ENCODE measurements at regions not wholly inside any gene's neighbourhood (a gene's known extent, or its start where the extent isn't known, plus 50 kb on each side); places are given as distances from the start of the nearest gene placed in this dataset.

GRCh38 chr14:84477996-84478395, 1051.9 kb upstream of the FLRT2 start:
- no peak for DNase-seq (ENCODE audit: low read depth in 1 of 2, low spot score in 1 of 2)
- WGBS (ENCODE audit: missing lambda C conversion rate) = 11% methylated on average over 2 of the region's 2 CpGs
- Histone ChIP-seq H3K27ac (no peak overlapping the region), H3K4me3 (no peak overlapping the region), H3K9me3 (no peaks in the 10 kb centered on the region), H3K4me2 (no peak overlapping the region), H3K4me1 (no peaks in the 10 kb centered on the region)
- no peak for ATAC-seq
- FAIRE-seq = no peak
- ChIA-PET POLR2A (no interaction called here), CTCF (no interaction called here)
- TF ChIP-seq KDM1A (IDR thresholded peaks at IDR 0.05; ENCODE audit: low read depth) = no peak
- TF ChIP-seq POLR2AphosphoS2 (conservative IDR thresholded peaks at IDR 0.05; ENCODE audit: low read length) = no peak
- TF ChIP-seq KDM5A (IDR thresholded peaks at IDR 0.05) = no peak
- no peak for TF ChIP-seq RAD21 (conservative IDR thresholded peaks at IDR 0.05 in 1 of 2, IDR thresholded peaks at IDR 0.05 in 1 of 2)
- no peak for TF ChIP-seq RARB (CRISPR knock-in tag; IDR thresholded peaks at IDR 0.05)
- TF ChIP-seq ZSCAN20 (CRISPR knock-in tag; IDR thresholded peaks at IDR 0.05) = no peak
- no peak for TF ChIP-seq MYC (IDR thresholded peaks at IDR 0.05; ENCODE audit: borderline replicate concordance, low read length)
- no peak for TF ChIP-seq HES2 (IDR thresholded peaks at IDR 0.05)
- TF ChIP-seq TP53 (CRISPR knock-in tag; IDR thresholded peaks at IDR 0.05) = no peak
- TF ChIP-seq ZNF302 (CRISPR knock-in tag; IDR thresholded peaks at IDR 0.05) = no peak
- TF ChIP-seq CTCF (IDR thresholded peaks at IDR 0.05) = no peak
- no peak for TF ChIP-seq TFCP2L1 (CRISPR knock-in tag; IDR thresholded peaks at IDR 0.05)
- TF ChIP-seq EHMT2 (IDR thresholded peaks at IDR 0.05; ENCODE audit: low read depth) = no peak
- TF ChIP-seq, protein P1, sequence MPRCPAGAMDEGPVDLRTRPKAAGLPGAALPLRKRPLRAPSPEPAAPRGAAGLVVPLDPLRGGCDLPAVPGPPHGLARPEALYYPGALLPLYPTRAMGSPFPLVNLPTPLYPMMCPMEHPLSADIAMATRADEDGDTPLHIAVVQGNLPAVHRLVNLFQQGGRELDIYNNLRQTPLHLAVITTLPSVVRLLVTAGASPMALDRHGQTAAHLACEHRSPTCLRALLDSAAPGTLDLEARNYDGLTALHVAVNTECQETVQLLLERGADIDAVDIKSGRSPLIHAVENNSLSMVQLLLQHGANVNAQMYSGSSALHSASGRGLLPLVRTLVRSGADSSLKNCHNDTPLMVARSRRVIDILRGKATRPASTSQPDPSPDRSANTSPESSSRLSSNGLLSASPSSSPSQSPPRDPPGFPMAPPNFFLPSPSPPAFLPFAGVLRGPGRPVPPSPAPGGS (IDR thresholded peaks at IDR 0.05) = no peak

DNA sequence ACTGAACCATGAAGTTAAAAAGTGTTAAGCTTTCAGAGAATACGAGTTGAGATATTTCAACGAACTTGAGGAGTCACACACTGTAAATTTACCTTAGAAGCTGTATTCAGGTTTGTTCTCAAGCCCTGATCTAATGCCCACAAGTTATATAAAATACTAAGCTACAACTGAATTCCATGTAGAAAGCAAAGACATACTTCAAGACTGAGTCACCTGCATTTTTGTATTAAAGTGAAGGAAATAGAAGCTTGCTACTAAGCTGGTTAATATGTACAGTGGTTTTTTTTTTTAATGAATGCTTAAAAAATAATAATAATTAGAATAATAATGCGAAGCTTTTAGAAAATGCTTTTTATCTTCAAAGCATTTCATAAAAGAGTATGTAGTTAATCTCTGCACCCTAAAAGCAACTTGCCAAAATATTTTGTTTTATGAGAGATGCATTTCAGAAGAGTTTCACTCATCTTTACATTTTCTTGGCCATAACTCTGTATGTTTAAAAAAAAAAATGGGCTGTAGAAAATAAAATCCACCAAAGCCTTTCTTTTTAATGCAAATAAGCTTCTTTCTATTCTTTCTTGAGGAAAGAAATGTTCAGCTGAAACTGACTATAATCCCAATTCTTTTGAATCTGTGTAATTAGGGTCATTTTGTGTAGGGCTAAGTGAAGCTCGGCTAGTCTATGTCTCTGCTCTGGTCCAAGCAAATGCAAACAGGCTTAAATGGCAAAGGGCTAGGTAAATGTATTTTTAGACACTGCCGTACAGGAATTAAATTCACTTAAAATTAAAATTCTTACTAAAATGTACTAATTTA, 1047.5 kb upstream of the FLRT2 start:
- Histone ChIP-seq H3K4me2 (no peak overlapping the region), H3K4me3 (no peak overlapping the region), H3K27ac (no peak overlapping the region), H3K9me3 (no peaks in the 10 kb centered on the region), H3K4me1 (no peaks in the 10 kb centered on the region)
- WGBS (ENCODE audit: missing lambda C conversion rate) = 28% methylated on average over 5 of the region's 5 CpGs
- TF ChIP-seq MYC (IDR thresholded peaks at IDR 0.05; ENCODE audit: borderline replicate concordance, low read length) (no peak), RNF2 (IDR thresholded peaks at IDR 0.05; ENCODE audit: borderline replicate concordance, low read depth) (no peak), HDAC2 (IDR thresholded peaks at IDR 0.05) (no peak), PHF8 (IDR thresholded peaks at IDR 0.05; ENCODE audit: borderline replicate concordance, low read depth) (no peak), ZC3H11A (IDR thresholded peaks at IDR 0.05) (no peak), CTCF (IDR thresholded peaks at IDR 0.05) (no peak), CHD4 (IDR thresholded peaks at IDR 0.05; ENCODE audit: borderline replicate concordance) (no peak), CHD2 (IDR thresholded peaks at IDR 0.05; ENCODE audit: low read length, partially characterized antibody) (no peak), ZFP36 (IDR thresholded peaks at IDR 0.05; ENCODE audit: borderline replicate concordance, partially characterized antibody) (no peak), ZSCAN20 (CRISPR knock-in tag; IDR thresholded peaks at IDR 0.05) (no peak), NFE2L2 (conservative IDR thresholded peaks at IDR 0.05; ENCODE audit: low read length) (no peak)
- ChIA-PET CTCF (no interaction called here), POLR2A (no interaction called here)
- DNase-seq (ENCODE audit: low read depth in 1 of 2, low spot score in 1 of 2) (no peak), FAIRE-seq (no peak), ATAC-seq (no peak)
